Heart right ventricle (tissue), 16 donors: ENCODE measurements at regions not wholly inside any gene's neighbourhood (a gene's known extent, or its start where the extent isn't known, plus 50 kb on each side); places are given as distances from the start of the nearest gene placed in this dataset.

ENCODE experiments used
- ATAC-seq, 8 donors: fragments of 200-7000 bp; cut with Tn5 transposase; one replicate each; pipeline ENCODE4 v1.9.1; 2020; ENCODE audit warnings: mild to moderate bottlenecking in 8 of 8, moderate library complexity in 8 of 8, moderate number of reproducible peaks in 1 of 8
- DNase-seq, 2 donors: peaks; one replicate each; pipeline ENCODE4 v3.0.0-alpha.2; 2020
- H3K27ac ChIP-seq, 10 donors: fragments of 200-600 bp; sonication (generic) in 2 of 10; one replicate each; pipeline versions ENCODE4 v1.5.0 to v1.8.0; 2020 to 2022; ENCODE audit warnings: mild to moderate bottlenecking in 3 of 10
- H3K27me3 ChIP-seq, 7 donors: fragments of 200-600 bp; one replicate each; pipeline ENCODE4 v1.8.0; 2021 to 2022; ENCODE audit warnings: mild to moderate bottlenecking in 2 of 7
- H3K36me3 ChIP-seq, 9 donors: fragments of 200-600 bp; sonication (generic) in 1 of 9; one replicate each; pipeline versions ENCODE4 v1.5.0 to v1.8.0; 2020 to 2022; ENCODE audit warnings: mild to moderate bottlenecking in 2 of 9
- H3K4me1 ChIP-seq, 9 donors: fragments of 200-600 bp; sonication (generic) in 1 of 9; one replicate each; pipeline versions ENCODE4 v1.5.0 to v1.8.0; 2020 to 2022; ENCODE audit warnings: mild to moderate bottlenecking in 4 of 9
- H3K4me3 ChIP-seq, 10 donors: fragments of 200-600 bp; sonication (generic) in 2 of 10; one replicate each; pipeline versions ENCODE4 v1.5.0 to v1.8.0; 2020 to 2022; ENCODE audit warnings: mild to moderate bottlenecking in 7 of 10, moderate library complexity in 2 of 10
- H3K9me3 ChIP-seq, 11 donors: fragments of 200-600 bp in 10 of 11; sonication (generic) in 2 of 11; one replicate each; pipeline versions ENCODE4 v1.5.0 to v1.8.0; 2013 to 2022; ENCODE audit warnings: mild to moderate bottlenecking in 2 of 11, control low read depth in 1 of 11, moderate library complexity in 1 of 11
- CTCF ChIP-seq, 9 donors: fragments of 200-600 bp; sonication (generic) in 2 of 9; IDR thresholded peaks; one replicate each; pipeline versions ENCODE4 v1.5.0 to v1.8.0; 2021 to 2022; ENCODE audit warnings: antibody characterized with exemption in 9 of 9, mild to moderate bottlenecking in 5 of 9, moderate library complexity in 1 of 9
- WGBS, 2 donors: extraction: QIAGEN DNeasy Blood & Tissue Kit; methylation state at CpG; one replicate each; pipeline ENCODE4 v1.1.7; 2013; ENCODE audit warnings: inconsistent platforms in 1 of 2; 5-methylcytosine and 5-hydroxymethylcytosine counted together
- intact Hi-C, 10 donors: fragments of 100-400 bp; cut with DNase I; formaldehyde crosslinking; loops; one replicate each; pipeline versions ENCODE4 v1.11.1 to v1.14.2; 2022
- donor health status: Arrhythmogenic right ventricular cardiomyopathy.
- donor health status: ischemic (EF 13 %, LVEDD 7.1; RV severe dilation, severe dysfunction).
- donor health status: healthy with polysubstance abuse.
- donor health status: DM: no; HTN: yes; CAD: no.
- donor health status: DM: no; HTN: no; CAD: no.
- donor health status: ischemic (EF 25% LVEDD 6.9; RV normal size, moderate dysfunction).
- donor health status: ischemic (EF 25% LVEDD 5.7; RV mildly dilated, moderate dysfunction).
- donor health status: healthy.
- donor health status: DM: yes; HTN: yes; CAD: no.
- donor health status: Ischemic cardiomyopathy.
- donor health status: ischemic (EF 35%, LVEDD 5.7; RV mildly dilated, moderate dysfunction).
- donor health status: nonischemic (EF 11% LVEDD 7.7; RV severe dilation, severe dysfunction).
- donor health status: DM: yes; HTN: yes; CAD: no.
- donor health status: PGD.
- donor health status: ischemic (EF 29% LVEDD 5.4; RV normal size, mild dysfunction).
- donor health status: nonischemic (EF 23%, LVEDD 6.1; RV moderate dilation, normal function).

DNA sequence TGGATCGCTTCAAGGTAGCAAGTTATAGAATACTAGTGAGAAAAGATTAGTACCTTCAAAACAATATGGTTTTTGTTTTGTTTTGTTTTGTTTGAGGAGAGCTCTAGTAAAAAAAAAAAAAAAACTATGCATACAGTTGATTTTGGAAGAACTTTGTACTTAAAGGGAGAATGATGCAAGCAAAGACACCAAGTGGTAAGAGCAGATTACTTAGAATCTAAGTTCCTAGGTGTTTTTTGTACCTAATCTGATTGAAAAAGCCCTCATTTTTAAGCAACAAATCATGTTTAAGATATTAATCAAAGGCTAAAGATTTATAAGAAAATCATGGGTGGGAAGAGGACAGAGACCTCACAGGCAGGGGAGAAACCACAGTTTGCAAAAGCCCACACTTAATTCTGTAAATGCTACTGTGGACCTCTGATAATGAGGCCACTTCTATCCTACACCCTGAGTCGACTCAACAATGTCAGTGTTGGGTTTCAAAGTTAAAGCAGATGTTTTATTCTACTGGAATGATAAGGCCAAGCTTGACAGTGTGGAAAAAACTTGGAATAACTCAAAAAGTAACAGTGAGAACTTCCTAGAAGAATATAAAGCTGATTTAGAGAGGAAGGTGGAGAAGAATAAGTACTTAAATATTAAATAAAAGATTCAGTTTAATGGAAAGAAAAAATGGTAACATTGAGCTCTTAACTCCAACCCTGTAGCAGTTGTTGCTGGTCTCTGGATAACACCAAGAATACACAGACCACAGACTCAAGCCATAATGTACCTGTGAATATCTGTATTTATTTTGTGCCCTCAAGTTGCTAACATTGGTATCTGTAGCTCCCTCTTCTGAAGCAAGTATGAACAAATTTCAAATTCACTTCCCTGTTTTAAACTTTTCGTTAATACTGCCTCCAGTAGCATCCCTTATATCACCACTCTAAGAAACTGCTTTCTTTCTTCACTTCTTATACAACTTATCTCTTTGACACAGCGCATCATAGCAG is 1047.8 kb downstream of the EPHA7 start:
- Histone ChIP-seq H3K36me3 (no peaks in the 10 kb centered on the region), H3K9me3 (peaks cover 0 to 8% (median 0%) of the 10 kb centered on the region in 11 donors), H3K4me3 (no peak overlapping the region), H3K27ac (no peak overlapping the region), H3K27me3 (no peaks in the 10 kb centered on the region), H3K4me1 (no peaks in the 10 kb centered on the region)
- no peak for DNase-seq
- ATAC-seq: no peak
- no peak for TF ChIP-seq CTCF (IDR thresholded peaks at IDR 0.05)
- intact Hi-C loops: no loop called here
- 78% methylated on average over 4 of the region's 4 CpGs for WGBS, 2 donors

GRCh38 chr6:92369309-92369708 is 1050.0 kb downstream of the EPHA7 start:
- Histone ChIP-seq H3K27me3 (no peaks in the 10 kb centered on the region), H3K4me3 (no peak overlapping the region), H3K36me3 (no peaks in the 10 kb centered on the region), H3K27ac (no peak overlapping the region), H3K4me1 (no peaks in the 10 kb centered on the region), H3K9me3 (peaks cover 0 to 10% (median 0%) of the 10 kb centered on the region in 11 donors)
- WGBS, 2 donors: 76 to 87% methylated on average over 2 of the region's 2 CpGs
- DNase-seq (no peak), ATAC-seq (no peak)
- no peak for TF ChIP-seq CTCF (IDR thresholded peaks at IDR 0.05)
- intact Hi-C loops: no loop called here

DNA sequence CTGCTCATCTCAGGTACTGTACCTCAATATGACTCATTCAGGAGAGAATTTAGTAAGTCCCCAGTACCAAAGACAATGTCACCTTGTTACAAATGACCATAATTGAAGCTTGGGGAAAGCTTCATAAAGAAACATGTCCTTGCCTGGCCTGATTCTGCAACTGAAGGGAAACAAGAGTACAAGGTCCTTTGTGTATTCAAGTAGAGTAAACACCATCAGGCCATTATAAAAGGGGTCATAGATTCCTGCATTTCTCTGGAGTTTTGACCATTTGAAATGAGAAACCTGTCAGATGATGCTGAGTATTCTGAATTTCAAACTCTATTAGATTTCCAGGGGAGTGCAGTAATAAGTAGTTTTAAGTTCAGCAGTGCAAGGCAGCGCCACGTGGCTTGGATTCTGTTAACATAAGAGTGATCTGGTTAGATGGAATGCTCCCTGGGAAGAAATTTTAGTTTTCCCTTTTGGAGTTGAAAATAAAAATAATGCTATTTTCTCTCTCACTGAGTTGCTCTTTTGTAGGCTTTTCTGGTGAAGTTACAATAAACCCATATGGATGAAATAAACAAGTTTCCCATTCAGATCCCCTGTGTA is 1054.3 kb downstream of the EPHA7 start:
- Histone ChIP-seq H3K27ac (no peak overlapping the region), H3K9me3 (peaks cover 0 to 10% (median 0%) of the 10 kb centered on the region in 11 donors), H3K4me3 (no peak overlapping the region), H3K27me3 (no peaks in the 10 kb centered on the region), H3K36me3 (no peaks in the 10 kb centered on the region), H3K4me1 (no peaks in the 10 kb centered on the region)
- intact Hi-C loops: no loop called here
- WGBS, 2 donors: 55 to 78% methylated on average over 2 of the region's 2 CpGs
- ATAC-seq: no peak
- TF ChIP-seq CTCF (IDR thresholded peaks at IDR 0.05): no peak
- DNase-seq: no peak

- intact Hi-C loops: no loop called here
Observed at GRCh38 chr6:92363111-92363510, 1056.2 kb downstream of the EPHA7 start.

More at GRCh38 chr6:92363111-92363510, 1056.2 kb downstream of the EPHA7 start:
- Histone ChIP-seq H3K27me3 (no peaks in the 10 kb centered on the region), H3K36me3 (no peaks in the 10 kb centered on the region), H3K4me1 (no peaks in the 10 kb centered on the region), H3K9me3 (peaks cover 0 to 4% (median 0%) of the 10 kb centered on the region in 11 donors), H3K27ac (no peak overlapping the region), H3K4me3 (no peak overlapping the region)
- 70 to 79% methylated on average over 3 of the region's 3 CpGs for WGBS, 2 donors
- DNase-seq (no peak), ATAC-seq (no peak)
- TF ChIP-seq CTCF (IDR thresholded peaks at IDR 0.05): no peak
